Stomach smooth muscle (tissue), 2 donors: ENCODE measurements at regions not wholly inside any gene's neighbourhood (a gene's known extent, or its start where the extent isn't known, plus 50 kb on each side); places are given as distances from the start of the nearest gene placed in this dataset.

Experiments
- H3K27ac ChIP-seq: one replicate; pipeline ENCODE4 v1.7.0; 2013; ENCODE audit warnings: mild to moderate bottlenecking, low read length, inconsistent platforms
- H3K27me3 ChIP-seq, 2 donors: one replicate each; pipeline ENCODE4 v1.7.0; 2013; ENCODE audit warnings: low read length in 2 of 2; ENCODE audit not compliant: insufficient read depth in 2 of 2, control insufficient read depth in 1 of 2
- H3K36me3 ChIP-seq, 2 donors: one replicate each; pipeline ENCODE4 v1.7.0; 2013; ENCODE audit warnings: low read length in 2 of 2; ENCODE audit not compliant: control insufficient read depth in 2 of 2, insufficient read depth in 2 of 2
- H3K4me1 ChIP-seq: one replicate; pipeline ENCODE4 v1.7.0; 2013; ENCODE audit warnings: low read length; ENCODE audit not compliant: control insufficient read depth, insufficient read depth
- H3K4me3 ChIP-seq, 2 donors: one replicate each; pipeline ENCODE4 v1.7.0; 2013; ENCODE audit warnings: low read length in 2 of 2
- H3K9ac ChIP-seq, 2 donors: one replicate each; pipeline ENCODE4 v1.7.0; 2013; ENCODE audit warnings: low read length in 2 of 2, mild to moderate bottlenecking in 1 of 2
- H3K9me3 ChIP-seq, 2 donors: one replicate each; pipeline ENCODE4 v1.7.0; 2013; ENCODE audit warnings: low read length in 2 of 2; ENCODE audit not compliant: control insufficient read depth in 2 of 2
- donor health status: healthy.
- donor health status: Pancreatic carcinoma.

DNA sequence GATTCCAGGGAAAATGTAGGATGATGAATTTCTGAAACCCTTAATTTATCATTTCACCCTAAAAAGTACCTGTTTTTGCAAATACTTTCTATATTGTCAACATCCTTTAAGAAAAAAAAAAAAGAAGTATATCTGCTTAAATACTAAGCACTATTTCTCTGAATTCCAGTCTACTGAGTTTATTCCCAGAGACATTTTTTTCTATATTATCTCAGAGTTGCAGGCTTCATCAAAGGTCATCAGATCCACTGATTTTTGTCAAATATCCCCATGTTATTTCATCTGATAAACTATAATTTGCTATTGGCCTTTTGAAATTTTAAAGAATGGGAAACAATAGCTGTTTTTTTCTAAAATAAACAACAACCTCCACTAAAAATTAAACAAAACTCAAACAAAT is 357.6 kb upstream of the ID4 start:
- no peaks in the 10 kb centered on the region for H3K27me3 ChIP-seq
- H3K27ac ChIP-seq: no peak overlapping the region
- no peaks in the 10 kb centered on the region for H3K36me3 ChIP-seq
- H3K9ac ChIP-seq: no peak overlapping the region
- H3K4me3 ChIP-seq: no peak overlapping the region
- H3K9me3 ChIP-seq: no peaks in the 10 kb centered on the region
- H3K4me1 ChIP-seq: no peaks in the 10 kb centered on the region

- Histone ChIP-seq H3K4me3 (no peak overlapping the region), H3K9me3 (no peaks in the 10 kb centered on the region), H3K27ac (no peak overlapping the region), H3K4me1 (no peaks in the 10 kb centered on the region), H3K27me3 (no peaks in the 10 kb centered on the region), H3K9ac (no peak overlapping the region), H3K36me3 (no peaks in the 10 kb centered on the region)
Measured at GRCh38 chr6:19492636-19493405, 344.3 kb upstream of the ID4 start.

DNA sequence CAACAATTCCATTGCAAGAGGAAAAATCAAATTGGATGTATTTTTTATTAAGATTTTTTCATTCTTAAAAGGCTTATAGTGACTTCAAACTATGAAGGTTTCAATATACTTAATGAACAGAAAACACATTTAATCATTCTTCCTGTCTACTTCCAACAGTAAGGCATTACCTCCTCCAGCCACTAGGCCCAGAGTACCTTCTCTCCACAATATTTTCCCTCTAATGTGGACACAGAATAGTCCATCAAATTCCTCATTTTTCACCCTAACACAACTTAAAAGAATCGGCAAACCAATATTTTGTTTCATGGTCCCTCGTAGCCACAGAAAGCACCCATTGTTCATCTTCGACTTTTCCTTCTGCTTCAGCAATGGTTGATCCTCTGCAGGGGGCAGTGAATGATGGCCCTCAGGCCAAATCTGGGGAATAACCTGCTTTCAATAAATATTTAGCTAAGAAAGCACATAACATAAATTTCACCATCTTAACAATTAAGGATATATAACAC is 335.4 kb upstream of the ID4 start:
- H3K4me3 ChIP-seq: no peak overlapping the region
- no peaks in the 10 kb centered on the region for H3K4me1 ChIP-seq
- no peak overlapping the region for H3K9ac ChIP-seq
- H3K27me3 ChIP-seq: no peaks in the 10 kb centered on the region
- H3K27ac ChIP-seq: no peak overlapping the region
- no peaks in the 10 kb centered on the region for H3K36me3 ChIP-seq
- peaks cover 0 to 4% of the 10 kb centered on the region in 2 donors for H3K9me3 ChIP-seq

DNA sequence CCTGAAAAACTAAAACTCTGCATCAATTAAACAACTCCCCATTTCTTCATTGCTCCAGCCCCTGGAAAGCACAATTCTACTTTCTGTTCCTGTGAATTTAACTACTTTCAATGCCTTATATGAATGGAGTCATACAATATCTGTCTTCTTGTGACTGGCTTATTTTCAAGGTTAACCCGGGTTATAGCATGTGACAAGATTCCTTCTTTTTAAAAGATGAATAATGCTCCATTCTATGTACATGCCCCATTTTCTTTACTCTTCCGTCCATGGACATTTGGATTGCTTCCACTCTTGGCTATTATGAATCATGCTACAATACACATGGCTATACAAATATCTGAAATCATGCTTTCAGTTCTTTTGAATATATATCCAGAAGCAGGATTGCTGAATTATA is 334.9 kb upstream of the ID4 start:
- no peaks in the 10 kb centered on the region for H3K27me3 ChIP-seq

DNA sequence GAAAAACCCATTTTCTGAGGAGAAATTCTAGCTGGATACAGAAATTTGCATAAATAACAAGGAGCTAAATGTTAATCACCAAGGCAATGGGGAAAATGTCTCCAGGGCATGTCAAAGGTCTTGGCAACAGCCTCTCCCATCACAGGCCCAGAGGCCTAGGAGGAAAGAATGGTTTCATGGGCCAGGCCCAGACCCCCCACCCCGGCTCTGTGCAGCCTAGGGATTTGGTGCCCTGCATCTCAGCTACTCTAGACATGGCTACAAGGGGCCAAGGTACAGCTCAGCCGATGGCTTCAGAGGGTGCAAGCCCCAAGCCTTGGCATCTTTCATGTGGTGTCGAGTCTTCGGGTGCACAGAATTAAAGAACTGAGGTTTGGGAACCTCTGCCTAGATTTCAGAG is 321.2 kb upstream of the ID4 start:
- Histone ChIP-seq H3K36me3 (no peaks in the 10 kb centered on the region), H3K4me3 (no peak overlapping the region), H3K27me3 (no peaks in the 10 kb centered on the region), H3K9ac (no peak overlapping the region), H3K27ac (no peak overlapping the region), H3K4me1 (no peaks in the 10 kb centered on the region), H3K9me3 (peaks cover 2 to 10% of the 10 kb centered on the region in 2 donors)

More for the DNA sequence above, 334.9 kb upstream of the ID4 start:
- H3K27ac ChIP-seq: no peak overlapping the region
- H3K9me3 ChIP-seq: peaks cover 0 to 4% of the 10 kb centered on the region in 2 donors
- no peak overlapping the region for H3K9ac ChIP-seq
- no peak overlapping the region for H3K4me3 ChIP-seq
- H3K36me3 ChIP-seq: no peaks in the 10 kb centered on the region
- H3K4me1 ChIP-seq: no peaks in the 10 kb centered on the region

- Histone ChIP-seq H3K27me3 (no peaks in the 10 kb centered on the region), H3K4me1 (no peaks in the 10 kb centered on the region), H3K9me3 (peaks cover 0 to 6% of the 10 kb centered on the region in 2 donors), H3K27ac (no peak overlapping the region), H3K4me3 (no peak overlapping the region), H3K36me3 (no peaks in the 10 kb centered on the region), H3K9ac (no peak overlapping the region)
Measured at GRCh38 chr6:19519941-19520340, 317.2 kb upstream of the ID4 start.

DNA sequence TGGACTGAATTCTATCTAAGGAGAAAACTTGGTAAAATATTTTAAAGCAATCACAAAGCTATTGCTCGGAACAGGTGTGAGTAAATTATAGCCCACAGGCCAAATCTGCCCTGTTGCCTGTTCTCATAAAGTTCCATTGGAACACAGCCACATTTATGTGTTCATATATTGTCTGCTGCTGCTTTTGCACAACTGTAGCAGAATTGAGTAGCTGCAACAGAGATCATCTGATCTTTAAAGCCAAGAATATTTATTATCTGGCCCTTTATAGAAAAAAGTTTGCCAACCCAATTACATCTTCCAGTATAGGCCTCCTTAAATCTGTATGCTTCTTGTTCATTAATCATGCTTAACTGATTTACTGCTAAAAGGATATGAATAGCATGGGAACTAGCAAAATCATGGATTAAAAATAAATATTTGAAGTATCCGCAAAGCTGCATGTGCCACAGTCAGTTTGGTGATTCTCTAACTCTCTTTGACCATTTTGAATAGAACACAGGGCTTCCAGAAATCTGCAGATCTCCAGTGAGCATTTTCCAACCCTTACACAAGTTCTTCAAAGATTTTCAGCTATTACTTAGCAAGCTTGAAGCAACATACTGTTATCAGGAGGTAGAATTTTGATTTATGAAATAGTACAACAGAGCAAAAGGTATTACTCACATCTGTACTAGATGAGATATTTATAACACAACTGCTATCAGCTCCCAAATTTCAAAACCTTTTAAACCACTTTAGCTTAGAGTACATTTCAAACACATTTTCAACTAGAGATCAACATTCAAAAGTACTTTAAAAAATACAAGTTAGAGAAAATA is 312.6 kb upstream of the ID4 start:
- H3K9ac ChIP-seq: no peak overlapping the region
- no peaks in the 10 kb centered on the region for H3K36me3 ChIP-seq
- no peak overlapping the region for H3K4me3 ChIP-seq
- no peaks in the 10 kb centered on the region for H3K4me1 ChIP-seq
- H3K27ac ChIP-seq: no peak overlapping the region
- no peaks in the 10 kb centered on the region for H3K27me3 ChIP-seq
- H3K9me3 ChIP-seq: no peaks in the 10 kb centered on the region

- no peak overlapping the region for H3K27ac ChIP-seq
- no peaks in the 10 kb centered on the region for H3K27me3 ChIP-seq
- no peak overlapping the region for H3K9ac ChIP-seq
- no peaks in the 10 kb centered on the region for H3K4me1 ChIP-seq
- H3K4me3 ChIP-seq: no peak overlapping the region
- H3K36me3 ChIP-seq: no peaks in the 10 kb centered on the region
- H3K9me3 ChIP-seq: no peaks in the 10 kb centered on the region
Measured at GRCh38 chr6:19525673-19526072, 311.5 kb upstream of the ID4 start.

- no peaks in the 10 kb centered on the region for H3K27me3 ChIP-seq
- H3K36me3 ChIP-seq: no peaks in the 10 kb centered on the region
- no peak overlapping the region for H3K4me3 ChIP-seq
- no peak overlapping the region for H3K27ac ChIP-seq
- H3K9ac ChIP-seq: no peak overlapping the region
- H3K4me1 ChIP-seq: no peaks in the 10 kb centered on the region
- H3K9me3 ChIP-seq: no peaks in the 10 kb centered on the region
Measured at GRCh38 chr6:19530188-19530587, 307.0 kb upstream of the ID4 start.

DNA sequence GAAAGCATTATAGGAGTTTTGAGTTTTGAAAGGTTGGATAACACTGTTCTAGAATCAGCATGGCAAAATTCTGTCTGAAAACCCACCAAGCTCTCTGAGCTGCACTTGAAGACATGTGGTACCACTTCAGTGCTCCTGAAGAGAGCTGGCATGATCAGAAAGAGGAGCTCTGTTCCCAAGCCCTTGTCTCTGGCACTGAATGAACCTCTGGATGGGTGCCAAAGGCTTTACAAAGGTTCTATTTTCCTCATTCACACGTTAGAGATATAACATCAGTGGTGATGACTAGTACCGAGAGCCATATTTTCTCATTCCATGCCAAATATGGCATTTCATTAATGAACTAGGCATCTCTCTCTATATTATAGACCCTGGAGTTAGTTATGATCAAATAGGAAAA is 301.8 kb upstream of the ID4 start:
- Histone ChIP-seq H3K36me3 (no peaks in the 10 kb centered on the region), H3K9ac (no peak overlapping the region), H3K4me1 (no peaks in the 10 kb centered on the region), H3K4me3 (no peak overlapping the region), H3K27me3 (no peaks in the 10 kb centered on the region), H3K27ac (no peak overlapping the region), H3K9me3 (no peaks in the 10 kb centered on the region)

GRCh38 chr6:19536838-19537237 is 300.3 kb upstream of the ID4 start:
- no peaks in the 10 kb centered on the region for H3K27me3 ChIP-seq
- H3K27ac ChIP-seq: no peak overlapping the region
- no peaks in the 10 kb centered on the region for H3K36me3 ChIP-seq
- no peak overlapping the region for H3K9ac ChIP-seq
- no peaks in the 10 kb centered on the region for H3K4me1 ChIP-seq
- H3K4me3 ChIP-seq: no peak overlapping the region
- H3K9me3 ChIP-seq: no peaks in the 10 kb centered on the region
